ENCODE measurements at regions not wholly inside any gene's neighbourhood (a gene's known extent, or its start where the extent isn't known, plus 50 kb on each side); places are given as distances from the start of the nearest gene placed in this dataset.
"Not testable (repeated sequence)": the region's sequence is repeated elsewhere in the genome, so short reads cannot be mapped to it uniquely, and the experiment has no call there.

DNA sequence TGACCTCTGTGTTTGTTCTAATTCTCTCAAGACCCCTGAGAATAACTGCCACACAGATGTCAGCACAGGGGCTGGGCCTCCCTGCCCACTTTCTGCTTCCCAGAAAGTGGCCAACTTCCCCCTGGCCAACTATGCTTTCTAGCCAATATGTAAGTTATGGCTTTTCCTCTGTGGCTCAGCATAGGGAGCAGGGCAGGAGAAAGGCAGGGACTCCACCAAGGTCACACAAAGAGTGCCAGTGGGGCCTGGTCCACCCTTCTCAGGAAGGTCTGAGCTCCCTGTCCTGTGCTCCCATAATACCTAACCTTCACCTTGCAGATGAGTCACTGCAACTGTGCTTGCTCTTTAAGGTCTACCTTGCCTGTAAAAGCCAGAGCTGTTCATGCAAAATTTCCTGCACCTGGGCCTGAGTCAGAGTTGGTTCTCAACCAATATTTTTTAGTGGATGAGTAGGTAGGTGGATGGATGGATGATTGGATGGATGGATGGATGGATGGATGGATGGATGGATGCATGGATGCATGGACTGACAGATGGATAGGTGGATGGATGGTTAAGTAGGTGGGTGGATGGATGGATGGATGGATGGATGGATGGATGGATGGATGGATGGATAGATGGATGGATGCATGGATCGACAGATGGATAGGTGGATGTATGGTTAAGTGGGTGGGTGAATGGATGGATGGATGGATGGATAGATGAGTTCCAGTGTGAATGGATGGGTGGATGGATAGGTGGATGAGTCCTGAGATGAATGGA, 64.2 kb downstream of the DIO3 start:
- H3K27me3 ChIP-seq (ENCODE audit: control insufficient read depth in 2 of 2, insufficient read depth in 1 of 2, low read length in 1 of 2): peaks cover 10 to 16% of the 10 kb centered on the region in 2 donors
- no peaks in the 10 kb centered on the region for H3K36me3 ChIP-seq (ENCODE audit: control insufficient read depth in 2 of 2, insufficient read depth in 2 of 2, low read length in 1 of 2)
- 93% methylated on average over 1 of the region's 1 CpG for WGBS
- no peak overlapping the region for H3K27ac ChIP-seq (ENCODE audit: low read depth in 1 of 2, low read length in 1 of 2)
- no peak overlapping the region for H3K4me3 ChIP-seq (ENCODE audit: low read length in 2 of 2)
- H3K4me1 ChIP-seq (ENCODE audit: control insufficient read depth in 2 of 2, insufficient read depth in 2 of 2, low read length in 2 of 2): peaks cover 5 to 7% of the 10 kb centered on the region in 2 donors
- no peak for DNase-seq (ENCODE audit: low read depth in 6 of 9, low spot score in 9 of 9)
- no peaks in the 10 kb centered on the region for H3K9me3 ChIP-seq (ENCODE audit: control insufficient read depth in 2 of 2, insufficient read depth in 1 of 2, low read length in 1 of 2)

DNA sequence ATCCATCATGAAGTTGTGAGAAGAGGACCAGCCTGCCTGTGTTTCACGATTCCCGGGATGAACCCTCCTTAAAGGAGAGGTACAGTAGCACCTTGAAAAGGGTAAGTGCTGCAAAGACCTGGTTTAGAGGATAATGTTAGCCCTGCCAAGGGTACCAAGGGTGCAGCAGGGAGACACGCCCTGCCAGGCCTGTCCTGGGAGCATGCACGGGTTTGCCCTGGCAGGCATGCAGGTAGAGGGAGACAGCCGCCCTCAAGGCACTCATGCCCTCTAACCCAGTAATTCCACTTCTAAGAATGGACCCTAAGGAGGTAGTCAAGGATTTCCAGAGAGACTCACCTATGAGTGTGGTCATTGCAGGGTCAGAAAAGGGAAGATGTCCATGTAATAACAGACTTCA, 65.0 kb downstream of the DIO3 start:
- Histone ChIP-seq H3K27ac (ENCODE audit: low read depth in 1 of 2, low read length in 1 of 2) (no peak overlapping the region), H3K9me3 (ENCODE audit: control insufficient read depth in 2 of 2, insufficient read depth in 1 of 2, low read length in 1 of 2) (no peaks in the 10 kb centered on the region), H3K4me3 (ENCODE audit: low read length in 2 of 2) (no peak overlapping the region), H3K27me3 (ENCODE audit: control insufficient read depth in 2 of 2, insufficient read depth in 1 of 2, low read length in 1 of 2) (peaks cover 10 to 16% of the 10 kb centered on the region in 2 donors), H3K4me1 (ENCODE audit: control insufficient read depth in 2 of 2, insufficient read depth in 2 of 2, low read length in 2 of 2) (peaks cover 5 to 7% of the 10 kb centered on the region in 2 donors), H3K36me3 (ENCODE audit: control insufficient read depth in 2 of 2, insufficient read depth in 2 of 2, low read length in 1 of 2) (no peaks in the 10 kb centered on the region)
- no peak for DNase-seq (ENCODE audit: low read depth in 6 of 9, low spot score in 9 of 9)
- 94% methylated on average over 5 of the region's 5 CpGs for WGBS

DNA sequence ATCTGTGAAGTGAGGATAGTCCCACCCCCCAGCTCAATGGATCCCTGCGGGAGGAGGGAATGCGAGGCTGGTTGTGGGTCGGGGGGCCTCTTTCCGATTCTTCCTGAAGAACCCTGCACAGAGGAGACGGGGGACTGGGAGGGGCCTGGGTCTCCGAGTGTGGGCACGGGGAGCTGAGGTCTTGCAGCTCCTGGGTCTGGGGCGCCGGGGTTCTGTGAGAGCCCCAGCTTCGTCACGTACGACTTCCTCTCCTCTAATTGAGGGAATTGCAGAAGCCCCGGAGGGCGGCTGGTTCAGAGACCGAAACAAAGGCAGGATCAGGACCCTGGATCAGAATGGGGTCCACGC, 66.6 kb downstream of the DIO3 start:
- no peak overlapping the region for H3K4me3 ChIP-seq (ENCODE audit: low read length in 2 of 2)
- H3K27ac ChIP-seq (ENCODE audit: low read depth in 1 of 2, low read length in 1 of 2): no peak overlapping the region
- no peaks in the 10 kb centered on the region for H3K36me3 ChIP-seq (ENCODE audit: control insufficient read depth in 2 of 2, insufficient read depth in 2 of 2, low read length in 1 of 2)
- no peak for DNase-seq (ENCODE audit: low read depth in 6 of 9, low spot score in 9 of 9)
- no peaks in the 10 kb centered on the region for H3K9me3 ChIP-seq (ENCODE audit: control insufficient read depth in 2 of 2, insufficient read depth in 1 of 2, low read length in 1 of 2)
- peaks cover 10 to 16% of the 10 kb centered on the region in 2 donors for H3K27me3 ChIP-seq (ENCODE audit: control insufficient read depth in 2 of 2, insufficient read depth in 1 of 2, low read length in 1 of 2)
- peaks cover 5 to 7% of the 10 kb centered on the region in 2 donors for H3K4me1 ChIP-seq (ENCODE audit: control insufficient read depth in 2 of 2, insufficient read depth in 2 of 2, low read length in 2 of 2)
- WGBS: 26% methylated on average over 16 of the region's 16 CpGs

DNA sequence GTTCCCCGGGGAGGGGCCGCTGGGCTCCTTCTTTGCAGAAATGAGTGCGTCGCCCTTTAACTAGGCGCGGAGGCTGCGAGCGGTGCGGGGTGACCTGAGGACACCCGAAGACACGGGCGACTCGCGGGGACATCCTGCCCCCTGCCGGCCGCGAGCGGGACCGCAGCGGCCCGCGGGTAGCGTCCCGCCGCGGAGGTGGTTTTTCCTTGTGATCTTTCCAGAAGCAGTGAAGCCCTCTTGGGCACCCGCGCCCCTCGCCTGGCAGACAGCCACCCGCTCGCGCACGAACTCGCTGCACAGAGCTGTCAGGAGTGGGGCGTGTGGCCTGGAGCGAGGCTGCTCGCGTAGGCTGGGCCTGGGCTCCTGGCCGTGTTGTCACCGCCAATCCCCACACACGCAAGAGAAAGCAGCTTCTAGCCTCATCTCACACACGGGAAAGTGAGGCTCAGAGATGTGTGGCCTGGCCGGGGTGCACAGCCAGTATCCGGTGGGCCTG, 67.2 kb downstream of the DIO3 start:
- Histone ChIP-seq H3K4me1 (ENCODE audit: control insufficient read depth in 2 of 2, insufficient read depth in 2 of 2, low read length in 2 of 2) (peaks cover 5 to 7% of the 10 kb centered on the region in 2 donors), H3K9me3 (ENCODE audit: control insufficient read depth in 2 of 2, insufficient read depth in 1 of 2, low read length in 1 of 2) (no peaks in the 10 kb centered on the region), H3K36me3 (ENCODE audit: control insufficient read depth in 2 of 2, insufficient read depth in 2 of 2, low read length in 1 of 2) (no peaks in the 10 kb centered on the region), H3K4me3 (ENCODE audit: low read length in 2 of 2) (no peak overlapping the region), H3K27ac (ENCODE audit: low read depth in 1 of 2, low read length in 1 of 2) (no peak overlapping the region), H3K27me3 (ENCODE audit: control insufficient read depth in 2 of 2, insufficient read depth in 1 of 2, low read length in 1 of 2) (peaks cover 10 to 16% of the 10 kb centered on the region in 2 donors)
- peak in 8 of 9 donors; percentile 22 to 73 (median 46) for DNase-seq (ENCODE audit: low read depth in 6 of 9, low spot score in 9 of 9)
- WGBS: 11% methylated on average over 44 of the region's 44 CpGs

DNA sequence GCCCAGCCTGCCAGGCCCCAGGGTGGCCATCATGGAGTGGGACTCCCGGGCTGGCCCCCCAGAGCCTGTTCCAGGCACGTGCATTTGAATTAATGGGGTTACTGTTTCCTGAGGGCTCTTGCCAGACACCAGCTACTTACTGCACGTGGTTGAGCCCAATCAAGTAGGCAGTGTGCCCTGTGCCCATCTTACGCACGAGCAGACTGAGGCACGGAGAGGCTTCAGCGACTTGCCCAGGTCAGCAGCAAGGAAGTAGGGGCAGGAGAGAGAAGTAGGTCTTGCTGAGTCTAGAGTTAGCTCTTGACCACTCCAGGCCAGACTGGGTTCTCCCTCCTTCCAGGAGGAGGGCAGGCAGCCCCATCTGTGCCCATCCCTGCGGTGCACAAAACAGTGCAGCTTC, 67.7 kb downstream of the DIO3 start:
- DNase-seq (ENCODE audit: low read depth in 6 of 9, low spot score in 9 of 9): no peak
- no peaks in the 10 kb centered on the region for H3K9me3 ChIP-seq (ENCODE audit: control insufficient read depth in 2 of 2, insufficient read depth in 1 of 2, low read length in 1 of 2)
- no peaks in the 10 kb centered on the region for H3K36me3 ChIP-seq (ENCODE audit: control insufficient read depth in 2 of 2, insufficient read depth in 2 of 2, low read length in 1 of 2)
- no peak overlapping the region for H3K27ac ChIP-seq (ENCODE audit: low read depth in 1 of 2, low read length in 1 of 2)
- H3K4me1 ChIP-seq (ENCODE audit: control insufficient read depth in 2 of 2, insufficient read depth in 2 of 2, low read length in 2 of 2): peaks cover 5 to 7% of the 10 kb centered on the region in 2 donors
- no peak overlapping the region for H3K4me3 ChIP-seq (ENCODE audit: low read length in 2 of 2)
- 87% methylated on average over 8 of the region's 8 CpGs for WGBS
- H3K27me3 ChIP-seq (ENCODE audit: control insufficient read depth in 2 of 2, insufficient read depth in 1 of 2, low read length in 1 of 2): peaks cover 10 to 16% of the 10 kb centered on the region in 2 donors

DNA sequence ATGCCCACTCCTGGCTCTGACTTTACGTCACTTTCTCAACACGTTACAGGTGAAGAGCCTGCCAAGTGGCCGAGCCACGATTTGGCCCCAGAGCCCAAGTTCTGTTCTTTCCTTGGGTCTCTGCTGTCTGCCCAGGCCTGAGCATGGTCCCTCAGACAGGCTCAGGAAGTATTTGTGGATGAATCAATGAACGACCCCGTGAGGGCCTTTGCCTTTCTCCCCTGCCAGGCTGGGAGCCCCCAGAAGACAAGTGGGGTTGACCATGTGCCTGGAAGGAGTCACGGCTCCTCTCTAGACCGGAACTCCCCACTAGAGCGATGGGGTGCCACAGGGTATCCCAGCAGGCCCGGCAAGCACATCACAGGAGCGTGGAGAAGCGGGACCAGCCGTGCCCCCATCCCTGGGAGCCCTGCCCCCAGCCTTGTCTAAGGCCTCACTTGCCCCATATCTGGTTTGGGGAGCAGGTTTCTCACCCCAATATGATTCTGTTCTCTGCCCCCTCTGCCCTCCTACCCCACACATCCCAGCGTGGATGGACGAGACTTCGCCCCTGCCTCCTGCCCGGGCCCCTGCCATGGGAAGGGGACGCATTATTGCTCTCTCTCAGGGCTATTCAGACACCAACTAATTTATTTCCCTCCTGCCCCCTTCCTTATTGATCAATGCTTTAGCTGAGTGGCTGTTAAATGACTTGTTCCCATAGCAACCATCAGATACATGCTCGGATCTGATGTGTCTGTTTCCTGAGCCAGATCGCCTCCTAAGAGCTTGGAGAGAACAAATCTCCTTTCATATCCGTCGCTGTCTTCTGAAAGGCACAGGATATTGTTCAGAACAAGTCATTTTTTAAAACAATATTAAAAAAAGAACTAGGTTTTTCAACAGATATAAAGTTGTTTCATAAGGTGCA, 69.0 kb downstream of the DIO3 start:
- no peak for DNase-seq (ENCODE audit: low read depth in 6 of 9, low spot score in 9 of 9)

DNA sequence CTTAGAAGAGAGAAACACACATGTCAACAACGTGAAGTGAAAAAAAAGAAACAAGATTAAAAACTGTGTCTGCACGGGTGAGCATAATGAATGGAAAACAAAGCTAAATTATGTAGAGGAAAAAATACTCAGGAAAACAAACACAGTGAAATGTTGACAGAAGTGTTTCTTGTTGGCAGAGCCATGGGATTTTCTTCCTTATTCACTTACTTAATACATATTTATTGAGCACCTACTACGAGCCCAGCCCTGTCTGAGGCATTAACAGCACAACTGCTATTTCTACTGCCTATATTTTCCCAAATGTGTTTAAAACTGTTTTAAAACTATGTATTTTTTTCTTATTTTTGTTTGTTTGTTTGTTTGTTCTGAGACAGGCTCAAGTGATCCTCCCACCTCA, 69.9 kb downstream of the DIO3 start:
- WGBS: 93% methylated on average over 3 of the region's 3 CpGs
- Histone ChIP-seq H3K27me3 (ENCODE audit: control insufficient read depth in 2 of 2, insufficient read depth in 1 of 2, low read length in 1 of 2) (peaks cover 10 to 19% of the 10 kb centered on the region in 2 donors), H3K27ac (ENCODE audit: low read depth in 1 of 2, low read length in 1 of 2) (no peak overlapping the region), H3K4me1 (ENCODE audit: control insufficient read depth in 2 of 2, insufficient read depth in 2 of 2, low read length in 2 of 2) (peaks cover 5 to 13% of the 10 kb centered on the region in 2 donors), H3K4me3 (ENCODE audit: low read length in 2 of 2) (no peak overlapping the region), H3K9me3 (ENCODE audit: control insufficient read depth in 2 of 2, insufficient read depth in 1 of 2, low read length in 1 of 2) (no peaks in the 10 kb centered on the region), H3K36me3 (ENCODE audit: control insufficient read depth in 2 of 2, insufficient read depth in 2 of 2, low read length in 1 of 2) (no peaks in the 10 kb centered on the region)
- DNase-seq (ENCODE audit: low read depth in 6 of 9, low spot score in 9 of 9): no peak

More for the DNA sequence above, 69.0 kb downstream of the DIO3 start:
- 96% methylated on average over 22 of the region's 22 CpGs for WGBS
- Histone ChIP-seq H3K4me1 (ENCODE audit: control insufficient read depth in 2 of 2, insufficient read depth in 2 of 2, low read length in 2 of 2) (peaks cover 5 to 13% of the 10 kb centered on the region in 2 donors), H3K27me3 (ENCODE audit: control insufficient read depth in 2 of 2, insufficient read depth in 1 of 2, low read length in 1 of 2) (peaks cover 10 to 19% of the 10 kb centered on the region in 2 donors), H3K27ac (ENCODE audit: low read depth in 1 of 2, low read length in 1 of 2) (no peak overlapping the region), H3K4me3 (ENCODE audit: low read length in 2 of 2) (no peak overlapping the region), H3K36me3 (ENCODE audit: control insufficient read depth in 2 of 2, insufficient read depth in 2 of 2, low read length in 1 of 2) (no peaks in the 10 kb centered on the region), H3K9me3 (ENCODE audit: control insufficient read depth in 2 of 2, insufficient read depth in 1 of 2, low read length in 1 of 2) (no peaks in the 10 kb centered on the region)

DNA sequence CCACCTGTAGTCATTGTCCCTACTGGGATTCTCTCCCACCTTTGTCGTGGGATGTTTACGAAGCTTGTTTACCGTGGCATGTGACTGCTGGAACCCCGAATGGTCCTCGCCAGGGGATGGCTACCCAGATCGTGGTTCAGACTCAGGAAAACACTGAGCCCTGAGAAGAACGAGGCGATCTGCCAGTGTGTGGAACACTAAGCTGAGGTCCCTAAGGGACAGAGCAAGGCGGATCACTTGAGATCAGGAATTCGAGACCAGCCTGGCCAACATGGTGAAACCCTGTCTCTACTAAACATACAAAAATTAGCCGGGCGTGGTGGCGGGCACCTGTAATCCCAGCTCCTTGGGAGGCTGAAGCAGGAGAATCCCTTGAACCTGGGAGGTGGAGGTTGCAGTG, 70.7 kb downstream of the DIO3 start:
- WGBS: 97% methylated on average over 13 of the region's 13 CpGs

DNA sequence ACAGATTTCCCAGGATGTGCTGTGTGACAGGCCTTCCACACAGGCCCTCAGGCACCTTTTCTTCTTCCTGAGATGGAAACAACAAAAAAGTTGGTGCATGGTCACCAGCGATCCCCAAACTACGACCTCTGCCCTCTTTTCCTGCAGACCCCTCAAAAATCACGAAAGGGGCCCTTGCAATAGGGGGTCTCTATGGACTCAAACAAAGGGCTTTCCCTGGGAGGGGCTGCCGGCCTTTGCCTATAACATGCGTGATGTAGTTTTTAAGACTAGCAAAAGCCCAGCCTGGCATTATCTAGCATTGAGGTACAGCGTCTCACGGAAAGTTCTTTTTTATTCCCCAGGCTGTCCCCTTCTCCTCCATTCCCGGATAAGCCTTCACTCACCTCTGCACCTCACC, 71.2 kb downstream of the DIO3 start:
- Histone ChIP-seq H3K9me3 (ENCODE audit: control insufficient read depth in 2 of 2, insufficient read depth in 1 of 2, low read length in 1 of 2) (no peaks in the 10 kb centered on the region), H3K36me3 (ENCODE audit: control insufficient read depth in 2 of 2, insufficient read depth in 2 of 2, low read length in 1 of 2) (no peaks in the 10 kb centered on the region), H3K27me3 (ENCODE audit: control insufficient read depth in 2 of 2, insufficient read depth in 1 of 2, low read length in 1 of 2) (peaks cover 10 to 16% of the 10 kb centered on the region in 2 donors), H3K4me3 (ENCODE audit: low read length in 2 of 2) (no peak overlapping the region), H3K27ac (ENCODE audit: low read depth in 1 of 2, low read length in 1 of 2) (no peak overlapping the region), H3K4me1 (ENCODE audit: control insufficient read depth in 2 of 2, insufficient read depth in 2 of 2, low read length in 2 of 2) (peaks cover 5 to 13% of the 10 kb centered on the region in 2 donors)
- no peak for DNase-seq (ENCODE audit: low read depth in 6 of 9, low spot score in 9 of 9)
- WGBS: 94% methylated on average over 8 of the region's 8 CpGs

More for the DNA sequence above, 70.7 kb downstream of the DIO3 start:
- not testable (repeated sequence) for DNase-seq (ENCODE audit: low read depth in 6 of 9, low spot score in 9 of 9); H3K4me3 ChIP-seq (ENCODE audit: low read length in 2 of 2); H3K27ac ChIP-seq (ENCODE audit: low read depth in 1 of 2, low read length in 1 of 2); H3K36me3 ChIP-seq (ENCODE audit: control insufficient read depth in 2 of 2, insufficient read depth in 2 of 2, low read length in 1 of 2); H3K9me3 ChIP-seq (ENCODE audit: control insufficient read depth in 2 of 2, insufficient read depth in 1 of 2, low read length in 1 of 2)
- Histone ChIP-seq H3K4me1 (ENCODE audit: control insufficient read depth in 2 of 2, insufficient read depth in 2 of 2, low read length in 2 of 2) (peaks cover 5 to 13% of the 10 kb centered on the region in 2 donors), H3K27me3 (ENCODE audit: control insufficient read depth in 2 of 2, insufficient read depth in 1 of 2, low read length in 1 of 2) (peaks cover 10 to 17% of the 10 kb centered on the region in 2 donors)

Measured in thymus (tissue), 11 donors.